Endodermal cell (in vitro differentiated cells): ENCODE measurements at regions not wholly inside any gene's neighbourhood (a gene's known extent, or its start where the extent isn't known, plus 50 kb on each side); places are given as distances from the start of the nearest gene placed in this dataset.

Source experiments
- DNase-seq: peaks from one replicate; pipeline ENCODE4 v3.0.0-alpha.2; 2017
- H3K27ac ChIP-seq: 2 replicates; pipeline ENCODE4 v1.5.1; 2013; ENCODE audit warnings: mild to moderate bottlenecking, low read depth, low read length, moderate library complexity
- H3K27me3 ChIP-seq: 2 replicates; pipeline ENCODE4 v1.6.1; 2013; ENCODE audit warnings: mild to moderate bottlenecking, low read length, moderate library complexity; ENCODE audit not compliant: insufficient read depth, control insufficient read depth, poor library complexity, severe bottlenecking
- H3K36me3 ChIP-seq: 2 replicates; pipeline ENCODE4 v1.7.0; 2013; ENCODE audit warnings: mild to moderate bottlenecking, low read length, moderate library complexity; ENCODE audit not compliant: control insufficient read depth, insufficient read depth
- H3K4me1 ChIP-seq: one replicate; pipeline ENCODE4 v1.7.0; 2013; ENCODE audit warnings: low read length; ENCODE audit not compliant: control insufficient read depth, insufficient read depth
- H3K4me3 ChIP-seq: 2 replicates; pipeline ENCODE4 v1.5.1; 2013; ENCODE audit warnings: mild to moderate bottlenecking, low read length, moderate library complexity
- H3K9ac ChIP-seq: 2 replicates; pipeline ENCODE4 v1.6.1; 2013; ENCODE audit warnings: mild to moderate bottlenecking, low read length, moderate library complexity; ENCODE audit not compliant: poor library complexity, severe bottlenecking; ENCODE audit errors: extremely low read depth
- H3K9me3 ChIP-seq: 2 replicates; pipeline ENCODE4 v1.6.1; 2013; ENCODE audit warnings: mild to moderate bottlenecking, low read length, moderate library complexity; ENCODE audit not compliant: control insufficient read depth
- H3K27ac Mint-ChIP-seq: 2 replicates; pipeline ENCODE4 v1.8.0; 2020; ENCODE audit warnings: mixed read lengths
- H3K27me3 Mint-ChIP-seq: 2 replicates; pipeline ENCODE4 v1.8.0; 2021; ENCODE audit warnings: mild to moderate bottlenecking, mixed read lengths; ENCODE audit not compliant: insufficient read depth
- H3K36me3 Mint-ChIP-seq: 2 replicates; pipeline ENCODE4 v1.8.0; 2020; ENCODE audit warnings: low read depth, mixed read lengths
- H3K4me1 Mint-ChIP-seq: 2 replicates; pipeline ENCODE4 v1.8.0; 2020; ENCODE audit warnings: mixed read lengths
- H3K4me3 Mint-ChIP-seq: 2 replicates; pipeline ENCODE4 v1.8.0; 2020; ENCODE audit warnings: mild to moderate bottlenecking, moderate library complexity, mixed read lengths
- H3K9me3 Mint-ChIP-seq: 2 replicates; pipeline ENCODE4 v1.8.0; 2020; ENCODE audit warnings: mild to moderate bottlenecking, mixed read lengths
- CTCF ChIP-seq: fragments of 200-600 bp; sonication (generic); conservative IDR thresholded peaks from 2 replicates; pipeline ENCODE4 v1.5.0; 2021; ENCODE audit warnings: antibody characterized with exemption, mild to moderate bottlenecking
- WGBS, 2 experiments: methylation state at CpG; one replicate each; pipeline versions ENCODE4 v1.1.5 to v1.1.7; 2013; ENCODE audit warnings: missing lambda C conversion rate in 2 of 2, mixed read lengths in 1 of 2; ENCODE audit not compliant: insufficient coverage in 1 of 2, insufficient read length in 1 of 2; 5-methylcytosine and 5-hydroxymethylcytosine counted together

- no peak for DNase-seq
- Mint-ChIP-seq H3K27me3 (no peaks in the 10 kb centered on the region), H3K9me3 (peaks cover 12% of the 10 kb centered on the region), H3K36me3 (no peaks in the 10 kb centered on the region), H3K27ac (no peak overlapping the region), H3K4me1 (no peaks in the 10 kb centered on the region), H3K4me3 (no peak overlapping the region)
- Histone ChIP-seq H3K27me3 (no peaks in the 10 kb centered on the region), H3K36me3 (no peaks in the 10 kb centered on the region), H3K4me3 (no peak overlapping the region), H3K9me3 (no peaks in the 10 kb centered on the region), H3K27ac (no peak overlapping the region), H3K9ac (no peak overlapping the region), H3K4me1 (no peaks in the 10 kb centered on the region)
- no peak for TF ChIP-seq CTCF
- 72 to 78% methylated on average over 1 of the region's 1 CpG for WGBS, 2 experiments
Observed at GRCh38 chr1:181948372-181948771, 113.1 kb downstream of the ZNF648 start.

- Histone ChIP-seq H3K4me3 (no peak overlapping the region), H3K27me3 (no peaks in the 10 kb centered on the region), H3K9ac (no peak overlapping the region), H3K27ac (no peak overlapping the region), H3K36me3 (no peaks in the 10 kb centered on the region), H3K9me3 (no peaks in the 10 kb centered on the region), H3K4me1 (no peaks in the 10 kb centered on the region)
- peaks cover 13% of the 10 kb centered on the region for H3K9me3 Mint-ChIP-seq
- no peak for DNase-seq
- no peak for TF ChIP-seq CTCF
- H3K4me3 Mint-ChIP-seq = no peak overlapping the region
- no peaks in the 10 kb centered on the region for H3K27me3 Mint-ChIP-seq
- H3K4me1 Mint-ChIP-seq = no peaks in the 10 kb centered on the region
- no peaks in the 10 kb centered on the region for H3K36me3 Mint-ChIP-seq
- WGBS, 2 experiments = 89 to 100% methylated on average over 1 of the region's 1 CpG
- H3K27ac Mint-ChIP-seq = no peak overlapping the region
Observed at GRCh38 chr1:181947441-181947840, 114.1 kb downstream of the ZNF648 start.

- Mint-ChIP-seq H3K27ac (no peak overlapping the region), H3K27me3 (no peaks in the 10 kb centered on the region), H3K4me3 (no peak overlapping the region), H3K4me1 (no peaks in the 10 kb centered on the region), H3K9me3 (no peaks in the 10 kb centered on the region), H3K36me3 (no peaks in the 10 kb centered on the region)
- Histone ChIP-seq H3K9me3 (no peaks in the 10 kb centered on the region), H3K4me3 (no peak overlapping the region), H3K27me3 (peaks cover 8% of the 10 kb centered on the region), H3K9ac (no peak overlapping the region), H3K36me3 (no peaks in the 10 kb centered on the region), H3K4me1 (no peaks in the 10 kb centered on the region), H3K27ac (no peak overlapping the region)
- peak; percentile 95 for DNase-seq
- TF ChIP-seq CTCF = peak; percentile 88
- 33% methylated on average over 5 to 9 of the region's 9 CpGs for WGBS, 2 experiments
Observed at GRCh38 chr1:181936768-181937581, 124.5 kb downstream of the ZNF648 start.
